DND-41 (cell line): ENCODE measurements at regions not wholly inside any gene's neighbourhood (a gene's known extent, or its start where the extent isn't known, plus 50 kb on each side); places are given as distances from the start of the nearest gene placed in this dataset.

Experiments
- ATAC-seq: fragments of 200-7000 bp; cut with Tn5 transposase; 3 replicates; pipeline ENCODE4 v1.9.1; 2021; ENCODE audit warnings: low read depth; ENCODE audit not compliant: insufficient read depth
- DNase-seq: peaks from one replicate; pipeline ENCODE4 v3.0.0-alpha.2; 2020
- H2AFZ ChIP-seq: 2 replicates; pipeline ENCODE4 v1.6.0; 2012; ENCODE audit warnings: low read depth, low read length
- H3K27ac ChIP-seq: 2 replicates; pipeline ENCODE4 v1.5.1; 2012; ENCODE audit warnings: low read length, inconsistent platforms
- H3K27me3 ChIP-seq: fragments of 200-600 bp; sonication (generic); 2 replicates; pipeline ENCODE4 v1.6.0; 2012; ENCODE audit warnings: low read length, mild to moderate bottlenecking, inconsistent platforms; ENCODE audit not compliant: insufficient read depth, poor library complexity
- H3K36me3 ChIP-seq: 2 replicates; pipeline ENCODE4 v1.5.1; 2012; ENCODE audit warnings: low read length, inconsistent platforms; ENCODE audit not compliant: insufficient read depth
- H3K4me1 ChIP-seq: 2 replicates; pipeline ENCODE4 v1.5.1; 2012; ENCODE audit warnings: mild to moderate bottlenecking, low read length; ENCODE audit not compliant: insufficient read depth
- H3K4me2 ChIP-seq: 2 replicates; pipeline ENCODE4 v1.6.0; 2012; ENCODE audit warnings: mild to moderate bottlenecking, moderate library complexity, low read length, inconsistent platforms; ENCODE audit not compliant: insufficient read depth
- H3K4me3 ChIP-seq, 2 experiments: fragments of 200-600 bp in 1 of 2; shearing (Covaris generic) in 1 of 2; 2 replicates each; pipeline ENCODE4 v1.5.1; 2012 to 2016; ENCODE audit warnings: inconsistent platforms in 2 of 2, low read length in 2 of 2, mild to moderate bottlenecking in 2 of 2, low read depth in 1 of 2, moderate library complexity in 1 of 2
- H3K79me2 ChIP-seq: 2 replicates; pipeline ENCODE4 v1.6.0; 2012; ENCODE audit warnings: low read length, inconsistent platforms; ENCODE audit not compliant: insufficient read depth
- H3K9ac ChIP-seq: 2 replicates; pipeline ENCODE4 v1.6.0; 2012; ENCODE audit warnings: low read depth, mild to moderate bottlenecking, inconsistent platforms, low read length, moderate library complexity
- H3K9me3 ChIP-seq: 2 replicates; pipeline ENCODE4 v1.5.1; 2012; ENCODE audit warnings: low read length, moderate library complexity, mild to moderate bottlenecking, inconsistent platforms; ENCODE audit not compliant: insufficient read depth, severe bottlenecking
- H4K20me1 ChIP-seq: 2 replicates; pipeline ENCODE4 v1.6.0; 2012; ENCODE audit warnings: low read length; ENCODE audit not compliant: insufficient read depth
- EZH2 ChIP-seq: IDR thresholded peaks from 3 replicates; pipeline ENCODE4 v1.6.1; 2012; ENCODE audit warnings: borderline replicate concordance, low read depth, mild to moderate bottlenecking, moderate library complexity, low read length, inconsistent platforms; ENCODE audit not compliant: severe bottlenecking
- TF ChIP-seq, protein P1 (sequence below): IDR thresholded peaks from 2 replicates; pipeline ENCODE4 v1.5.1; 2012; ENCODE audit warnings: borderline replicate concordance, low read length, moderate library complexity, mild to moderate bottlenecking; ENCODE audit not compliant: poor library complexity, severe bottlenecking; ENCODE audit errors: extremely low read depth

DNA sequence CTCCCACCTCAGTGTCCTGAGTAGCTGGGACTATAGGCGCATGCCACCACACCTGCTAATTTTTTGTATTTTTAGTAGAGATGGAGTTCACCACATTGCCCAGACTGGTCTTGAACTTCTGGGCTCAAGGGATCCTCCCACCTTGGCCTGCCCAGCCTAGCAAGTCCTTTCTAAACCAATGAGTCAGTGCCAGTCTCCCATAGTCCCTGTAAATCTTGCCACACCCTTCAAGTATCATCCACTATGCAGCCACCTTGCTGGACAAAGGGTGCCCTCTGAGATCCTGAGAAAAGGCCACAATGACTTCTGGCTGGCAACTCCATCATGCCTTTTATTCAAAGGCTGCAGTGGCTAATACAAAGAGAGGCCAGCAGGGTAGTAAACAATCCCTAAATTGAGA lies 184.0 kb downstream of the ABHD5 start:
- no peak overlapping the region for H3K27ac ChIP-seq
- no peaks in the 10 kb centered on the region for H3K36me3 ChIP-seq
- H2AFZ ChIP-seq = no peak overlapping the region
- no peak overlapping the region for H3K4me2 ChIP-seq
- H4K20me1 ChIP-seq = no peaks in the 10 kb centered on the region
- no peak overlapping the region for H3K9ac ChIP-seq
- no peak overlapping the region for H3K4me3 ChIP-seq
- no peak for DNase-seq
- peaks cover 22% of the 10 kb centered on the region for H3K27me3 ChIP-seq
- no peaks in the 10 kb centered on the region for H3K79me2 ChIP-seq
- no peak for ATAC-seq
- H3K4me1 ChIP-seq = no peaks in the 10 kb centered on the region
- TF ChIP-seq EZH2 = no peak
- TF ChIP-seq, protein P1, sequence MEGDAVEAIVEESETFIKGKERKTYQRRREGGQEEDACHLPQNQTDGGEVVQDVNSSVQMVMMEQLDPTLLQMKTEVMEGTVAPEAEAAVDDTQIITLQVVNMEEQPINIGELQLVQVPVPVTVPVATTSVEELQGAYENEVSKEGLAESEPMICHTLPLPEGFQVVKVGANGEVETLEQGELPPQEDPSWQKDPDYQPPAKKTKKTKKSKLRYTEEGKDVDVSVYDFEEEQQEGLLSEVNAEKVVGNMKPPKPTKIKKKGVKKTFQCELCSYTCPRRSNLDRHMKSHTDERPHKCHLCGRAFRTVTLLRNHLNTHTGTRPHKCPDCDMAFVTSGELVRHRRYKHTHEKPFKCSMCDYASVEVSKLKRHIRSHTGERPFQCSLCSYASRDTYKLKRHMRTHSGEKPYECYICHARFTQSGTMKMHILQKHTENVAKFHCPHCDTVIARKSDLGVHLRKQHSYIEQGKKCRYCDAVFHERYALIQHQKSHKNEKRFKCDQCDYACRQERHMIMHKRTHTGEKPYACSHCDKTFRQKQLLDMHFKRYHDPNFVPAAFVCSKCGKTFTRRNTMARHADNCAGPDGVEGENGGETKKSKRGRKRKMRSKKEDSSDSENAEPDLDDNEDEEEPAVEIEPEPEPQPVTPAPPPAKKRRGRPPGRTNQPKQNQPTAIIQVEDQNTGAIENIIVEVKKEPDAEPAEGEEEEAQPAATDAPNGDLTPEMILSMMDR = no peak
- H3K9me3 ChIP-seq = no peaks in the 10 kb centered on the region

DNA sequence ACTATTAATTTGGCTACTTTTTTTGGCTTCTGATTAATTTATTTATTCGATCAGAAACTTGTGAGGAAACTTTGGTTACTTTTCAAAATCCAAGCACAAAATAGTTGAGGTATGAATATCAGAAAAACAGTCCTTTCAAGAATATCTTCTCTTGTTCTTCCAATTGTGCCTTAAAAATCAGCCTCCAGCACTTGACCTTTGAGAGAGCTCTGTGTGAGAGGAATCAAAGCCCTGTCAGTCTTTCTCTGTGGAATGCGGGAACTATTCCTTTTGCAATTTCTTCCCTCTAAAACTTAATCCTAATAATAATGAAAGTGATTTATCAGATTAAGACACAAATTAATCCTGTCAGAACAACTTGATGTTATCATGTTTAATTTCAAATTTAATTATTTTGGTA lies 185.9 kb downstream of the ABHD5 start:
- Histone ChIP-seq H2AFZ (no peak overlapping the region), H3K9me3 (no peaks in the 10 kb centered on the region), H3K9ac (no peak overlapping the region), H3K36me3 (no peaks in the 10 kb centered on the region), H4K20me1 (no peaks in the 10 kb centered on the region), H3K4me1 (no peaks in the 10 kb centered on the region), H3K27me3 (peaks cover 15% of the 10 kb centered on the region), H3K4me3 (no peak overlapping the region), H3K27ac (no peak overlapping the region), H3K4me2 (no peak overlapping the region), H3K79me2 (no peaks in the 10 kb centered on the region)
- DNase-seq (no peak), ATAC-seq (no peak)
- TF ChIP-seq, protein P1 = no peak
- TF ChIP-seq EZH2 = no peak

DNA sequence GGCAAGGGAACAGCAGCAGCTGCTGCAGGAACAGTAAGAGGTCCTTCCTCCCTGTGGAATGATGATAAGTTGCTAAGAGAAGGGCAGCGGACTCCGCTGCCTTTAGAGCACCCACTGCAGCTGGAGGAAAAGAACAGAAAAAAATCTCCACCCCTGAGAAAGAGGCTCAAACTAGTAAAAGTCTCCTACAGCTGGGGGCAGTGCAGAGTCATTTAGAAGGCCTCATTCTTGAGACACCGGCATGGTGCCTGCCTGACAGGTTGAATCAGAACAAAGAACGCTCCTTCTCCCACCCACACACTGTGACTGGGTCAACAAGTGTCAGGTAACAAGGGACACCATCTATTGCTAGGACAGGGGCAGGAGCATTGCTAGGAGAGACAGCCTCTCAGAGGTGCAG lies 188.4 kb downstream of the ABHD5 start:
- H3K27me3 ChIP-seq = peaks cover 7% of the 10 kb centered on the region
- no peaks in the 10 kb centered on the region for H3K4me1 ChIP-seq
- no peaks in the 10 kb centered on the region for H3K36me3 ChIP-seq
- H3K9ac ChIP-seq = no peak overlapping the region
- no peaks in the 10 kb centered on the region for H3K9me3 ChIP-seq
- H3K79me2 ChIP-seq = no peaks in the 10 kb centered on the region
- H3K27ac ChIP-seq = no peak overlapping the region
- no peaks in the 10 kb centered on the region for H4K20me1 ChIP-seq
- no peak overlapping the region for H2AFZ ChIP-seq
- no peak overlapping the region for H3K4me3 ChIP-seq
- DNase-seq (no peak), ATAC-seq (no peak)
- H3K4me2 ChIP-seq = no peak overlapping the region
- no peak for TF ChIP-seq EZH2
- TF ChIP-seq, protein P1 = no peak
